Posterior cingulate gyrus (tissue), 11 donors: ENCODE measurements at regions not wholly inside any gene's neighbourhood (a gene's known extent, or its start where the extent isn't known, plus 50 kb on each side); places are given as distances from the start of the nearest gene placed in this dataset.
A peak's percentile ranks its signal among the peaks of the same experiment; 100 is the strongest.

ENCODE experiments used
- DNase-seq, 10 donors: peaks; one replicate each; pipeline versions ENCODE4 v3.0.0 to v3.0.0-alpha.2; 2020 to 2021; ENCODE audit warnings: mixed read lengths in 3 of 10
- intact Hi-C: fragments of 100-400 bp; cut with DNase I; formaldehyde crosslinking; loops from one replicate; pipeline ENCODE4 v1.15.1; 2023

DNA sequence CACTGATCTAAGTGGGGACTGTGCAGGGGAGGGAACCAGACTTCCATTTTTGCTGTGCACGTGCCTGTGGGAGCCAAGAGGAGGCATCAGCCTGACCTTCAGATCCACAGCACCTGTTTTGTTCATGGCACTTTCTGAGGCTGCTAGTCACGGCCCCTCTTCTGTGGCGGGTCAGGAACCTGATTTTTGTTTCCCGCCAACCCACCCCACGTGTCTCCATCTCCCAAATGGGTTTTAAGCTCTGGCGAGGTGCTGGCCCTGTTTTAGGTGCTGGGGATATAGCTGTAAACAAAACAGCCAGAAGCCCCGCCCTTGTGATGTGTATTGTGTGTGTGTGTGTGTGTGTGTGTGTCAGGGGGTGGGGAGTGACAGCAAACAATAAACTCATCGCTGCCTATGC is 60.4 kb upstream of the GRPEL1 start:
- DNase-seq = no peak
- intact Hi-C loops = no loop called here

DNA sequence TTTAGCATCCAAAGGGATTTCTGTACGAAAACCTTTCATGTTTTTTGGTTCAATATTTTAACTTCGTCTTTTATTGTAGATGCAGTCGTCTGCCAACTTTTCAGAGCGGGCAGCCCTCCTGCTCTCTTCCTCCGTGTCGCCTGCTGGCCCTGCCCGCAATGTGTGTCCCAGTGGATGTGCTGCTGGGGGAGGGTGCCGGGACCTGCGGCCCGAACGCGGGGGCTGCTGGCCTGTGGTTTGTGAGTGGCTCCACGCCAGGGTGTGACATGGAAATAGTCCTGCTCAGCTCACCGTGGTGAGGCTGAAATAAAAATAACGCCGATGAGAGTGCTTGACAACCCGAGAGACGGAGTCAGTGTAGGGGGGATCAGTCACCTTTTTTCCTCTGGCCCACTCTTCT is 59.7 kb upstream of the GRPEL1 start:
- intact Hi-C loops = no loop called here

DNA sequence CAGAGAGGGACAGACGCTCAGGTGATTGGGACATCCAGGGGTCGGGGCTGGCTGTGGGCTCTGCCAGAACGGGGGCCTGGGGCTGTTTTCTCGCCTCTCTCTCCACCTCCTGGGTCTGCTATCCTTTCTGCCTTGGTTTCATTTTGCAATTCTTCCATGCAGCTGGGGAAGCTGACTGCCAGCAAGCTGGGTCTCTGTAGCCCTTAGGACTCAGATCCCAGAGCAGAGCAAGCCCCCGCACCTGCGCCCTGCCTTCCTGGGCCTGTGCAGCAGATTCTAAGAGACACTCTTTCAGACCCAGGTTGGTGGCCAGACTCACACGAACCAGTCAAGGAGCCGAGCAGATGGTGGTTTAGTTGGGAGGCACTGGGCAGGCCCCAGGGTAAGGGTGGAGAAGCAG is 59.1 kb upstream of the GRPEL1 start:
- intact Hi-C loops = no loop called here
- no peak for DNase-seq

More for the DNA sequence above, 59.7 kb upstream of the GRPEL1 start:
- no peak for DNase-seq

DNA sequence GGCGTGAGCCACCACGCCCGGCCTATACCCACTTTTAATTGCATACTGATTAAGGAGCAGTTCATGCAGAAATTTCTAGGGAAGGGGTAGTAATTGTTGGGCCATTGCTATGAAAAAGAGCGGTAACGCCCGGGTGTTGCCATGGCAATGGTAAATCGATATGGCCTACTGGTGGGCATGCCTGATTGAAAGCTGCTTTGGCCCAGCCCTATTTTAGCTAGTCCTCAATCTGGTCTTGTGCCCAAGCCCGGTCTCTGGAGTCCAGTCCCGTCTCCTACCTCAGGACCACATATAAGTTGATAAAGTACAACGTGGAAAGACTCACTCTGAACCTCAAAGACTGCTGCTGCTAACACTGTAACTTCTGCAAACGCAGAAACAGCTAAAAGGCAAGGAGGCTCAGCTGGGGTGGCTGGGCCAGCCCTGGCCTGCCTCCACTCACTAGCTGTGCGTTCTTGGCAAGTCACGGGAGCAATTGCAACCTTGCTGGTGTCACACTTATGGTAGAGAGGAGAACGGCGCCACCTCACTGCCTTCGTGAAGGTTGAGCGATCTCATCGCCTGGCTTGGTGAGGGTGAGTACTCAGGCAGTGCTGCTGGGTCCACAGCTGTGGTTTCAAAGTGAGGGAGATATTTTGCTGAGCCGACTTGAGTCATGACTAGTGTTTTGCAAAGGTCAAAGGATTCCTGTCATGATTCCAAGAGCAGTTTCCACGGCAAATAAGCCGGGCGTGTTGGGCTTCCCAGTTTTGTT is 57.0 kb upstream of the GRPEL1 start:
- peak in 2 of 10 donors; percentile 19 to 57 for DNase-seq

DNA sequence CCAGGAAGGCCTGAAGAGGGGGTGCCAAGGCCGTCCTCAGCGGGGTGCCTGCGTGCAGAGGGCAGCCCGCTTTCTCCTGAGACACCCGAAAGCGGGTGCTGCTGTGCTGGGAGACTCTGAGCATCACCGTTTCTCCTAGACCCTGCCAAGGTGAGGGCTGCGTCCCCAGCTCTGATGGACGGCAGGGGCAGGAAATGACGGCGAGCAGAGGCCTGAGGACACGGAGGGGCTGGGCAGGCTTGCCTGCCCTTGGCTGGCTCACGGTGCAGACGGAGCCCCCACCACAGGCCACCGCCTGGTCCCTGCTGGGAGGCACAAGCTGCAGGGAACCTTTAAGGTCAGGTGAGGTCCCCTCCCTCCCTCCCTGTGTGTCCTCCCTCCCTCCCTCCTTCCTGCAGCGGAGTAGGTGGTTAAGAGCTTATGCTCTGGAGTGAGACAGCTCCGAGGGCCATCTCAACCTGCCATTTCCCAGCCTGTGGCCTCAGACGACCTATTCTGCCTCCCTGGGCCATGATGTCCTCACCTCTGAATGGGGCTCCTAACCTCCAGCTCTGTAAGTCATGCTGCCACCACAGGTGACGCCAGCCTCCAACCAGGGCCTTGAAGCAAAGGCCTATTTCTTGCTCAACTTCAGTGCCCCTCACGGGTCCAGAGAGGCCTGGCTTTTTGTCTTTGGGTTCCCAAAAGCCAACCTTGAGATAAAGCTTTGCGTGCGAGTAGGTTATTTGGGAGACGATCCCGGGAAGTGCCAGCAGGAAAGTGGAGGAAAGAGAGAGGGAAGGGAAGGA is 54.2 kb upstream of the GRPEL1 start:
- intact Hi-C loops = no loop called here
- DNase-seq = peak in 2 of 10 donors; percentile 75 to 81

More for the DNA sequence above, 57.0 kb upstream of the GRPEL1 start:
- intact Hi-C loops = no loop called here

DNA sequence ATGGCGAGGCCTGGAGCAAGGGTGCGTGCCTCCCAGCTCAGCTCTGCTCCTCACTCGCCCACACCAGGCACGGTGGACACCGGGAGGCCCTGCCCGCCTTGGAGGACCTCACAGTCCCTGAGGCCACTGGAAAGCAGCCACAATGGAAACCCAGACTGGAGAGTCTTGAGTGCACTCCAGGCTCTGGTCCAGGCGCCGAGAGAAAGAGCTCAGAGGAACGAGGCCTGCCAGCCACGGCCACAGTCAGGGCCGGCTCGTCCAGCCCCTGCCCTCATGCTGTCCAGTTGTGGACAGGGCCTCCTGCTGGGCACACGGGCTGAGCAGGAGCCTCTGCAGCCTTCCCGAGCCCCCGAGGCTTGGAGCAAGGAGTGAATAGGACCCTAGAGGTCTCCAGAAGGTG is 53.3 kb upstream of the GRPEL1 start:
- DNase-seq = peak in 2 of 10 donors; percentile 76 to 79
- intact Hi-C loops = no loop called here

DNA sequence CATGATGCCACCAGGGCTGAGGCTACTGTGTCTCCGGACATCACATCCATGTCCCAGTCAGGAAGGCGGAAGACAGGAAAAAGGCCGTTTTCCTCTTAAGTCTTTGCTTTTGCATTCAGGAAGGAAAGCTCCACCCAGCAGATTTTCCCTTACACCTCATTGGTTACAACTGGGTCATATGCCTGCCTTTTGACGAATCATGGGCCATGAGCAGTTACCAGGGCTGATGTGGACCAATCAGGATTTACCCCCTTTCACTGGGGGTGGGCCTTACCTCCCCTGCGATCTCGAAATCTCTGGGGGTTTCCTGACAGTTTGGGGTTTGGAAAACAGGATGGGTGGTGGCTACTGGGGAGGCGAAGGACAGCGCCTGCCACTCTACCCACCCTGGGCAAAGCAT is 52.5 kb upstream of the GRPEL1 start:
- intact Hi-C loops = no loop called here
- peak in 1 of 10 donors; percentile 22 for DNase-seq

DNA sequence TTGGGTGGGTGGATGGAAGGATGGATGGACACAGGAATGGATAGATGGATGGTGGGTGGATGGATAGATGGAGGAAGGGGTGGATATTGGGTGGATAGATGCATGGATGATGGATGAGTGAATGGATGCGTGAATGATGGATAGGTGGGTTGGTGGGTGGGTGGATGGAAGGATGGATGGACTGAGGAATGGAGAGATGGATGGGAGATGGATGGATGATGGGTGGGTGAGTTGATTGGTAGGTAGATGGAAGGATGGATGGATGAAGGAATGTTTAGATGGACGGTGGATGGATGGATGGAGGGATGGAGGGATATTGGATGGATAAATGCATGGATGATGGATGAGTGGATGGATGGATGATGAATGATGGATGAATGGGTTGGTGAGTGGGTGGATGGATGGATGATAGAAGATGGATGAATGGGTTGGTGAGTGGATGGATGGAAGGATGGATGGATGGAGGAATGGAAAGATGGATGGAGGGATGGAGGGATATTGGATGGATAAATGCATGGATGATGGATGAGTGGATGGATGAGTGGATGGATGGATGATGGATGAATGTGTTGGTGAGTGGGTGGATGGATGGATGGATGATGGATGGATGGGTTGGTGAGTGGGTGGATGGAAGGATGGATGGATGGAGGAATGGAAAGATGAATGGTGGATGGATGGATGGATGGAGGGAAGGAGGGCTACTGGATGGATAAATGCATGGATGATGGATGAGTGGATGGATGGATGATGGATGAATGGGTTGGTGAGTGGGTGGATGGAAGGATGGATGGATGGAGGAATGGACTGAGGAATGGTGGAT is 50.4 kb upstream of the GRPEL1 start:
- DNase-seq = no peak
- intact Hi-C loops = no loop called here
